WTC11 (cell line): ENCODE measurements at regions not wholly inside any gene's neighbourhood (a gene's known extent, or its start where the extent isn't known, plus 50 kb on each side); places are given as distances from the start of the nearest gene placed in this dataset.
"Not testable (repeated sequence)": the region's sequence is repeated elsewhere in the genome, so short reads cannot be mapped to it uniquely, and the experiment has no call there.

Source experiments
- ATAC-seq: fragments of 200-7000 bp; cut with Tn5 transposase; 2 replicates; pipeline ENCODE4 v1.10.0; 2021; ENCODE audit warnings: mild to moderate bottlenecking, moderate library complexity
- CTCF ChIA-PET: fragments of 300-600 bp; sonication (Branson Sonifier 250); formaldehyde crosslinking; loops from one replicate; lab custom pipeline; 2021; ENCODE audit warnings: antibody characterized with exemption; lab: Charles Lee
- POLR2A ChIA-PET: fragments of 350-600 bp; sonication (Branson Sonifier 250); formaldehyde crosslinking; loops from one replicate; lab custom pipeline; 2021; ENCODE audit warnings: antibody characterized with exemption; lab: Charles Lee
- DNase-seq: peaks from one replicate; pipeline ENCODE4 v3.0.0; 2021; ENCODE audit warnings: low spot score
- H3K27ac Mint-ChIP-seq: 2 replicates; pipeline ENCODE4 v1.8.0; 2021; ENCODE audit warnings: mixed read lengths
- H3K27me3 Mint-ChIP-seq: 2 replicates; pipeline ENCODE4 v1.8.0; 2021; ENCODE audit warnings: low read depth, mild to moderate bottlenecking, moderate library complexity, mixed read lengths
- H3K36me3 Mint-ChIP-seq: 2 replicates; pipeline ENCODE4 v1.8.0; 2021; ENCODE audit warnings: mixed read lengths
- H3K4me1 Mint-ChIP-seq: 2 replicates; pipeline ENCODE4 v1.8.0; 2022; ENCODE audit warnings: mixed read lengths
- H3K4me3 Mint-ChIP-seq: 2 replicates; pipeline ENCODE4 v1.8.0; 2021; ENCODE audit warnings: mild to moderate bottlenecking, moderate library complexity, mixed read lengths
- H3K9me3 Mint-ChIP-seq: 2 replicates; pipeline ENCODE4 v1.8.0; 2021; ENCODE audit warnings: mixed read lengths
- AFF4 ChIP-seq: sonication (generic); formaldehyde crosslinking; IDR thresholded peaks from 2 replicates; pipeline ENCODE4 v1.8.1; 2023; ENCODE audit warnings: mild to moderate bottlenecking, missing genetic modification reagents, borderline replicate concordance
- ELF4 ChIP-seq: sonication (generic); formaldehyde crosslinking; IDR thresholded peaks from 2 replicates; pipeline ENCODE4 v1.8.1; 2022; ENCODE audit warnings: low read depth, mild to moderate bottlenecking, moderate library complexity, missing genetic modification reagents
- EMX1 ChIP-seq: fragments of 250-450 bp; sonication (Bioruptor Pico); IDR thresholded peaks from 2 replicates; pipeline ENCODE4 v1.8.0; 2021; ENCODE audit warnings: mild to moderate bottlenecking
- ETV6 ChIP-seq: sonication (generic); formaldehyde crosslinking; IDR thresholded peaks from 2 replicates; pipeline ENCODE4 v1.8.1; 2022; ENCODE audit warnings: mild to moderate bottlenecking, missing genetic modification reagents
- FOXJ3 ChIP-seq: sonication (generic); formaldehyde crosslinking; IDR thresholded peaks from 2 replicates; pipeline ENCODE4 v1.9.0; 2021; ENCODE audit warnings: missing genetic modification reagents, mild to moderate bottlenecking, borderline replicate concordance
- GABPB1 ChIP-seq: sonication (generic); formaldehyde crosslinking; IDR thresholded peaks from 2 replicates; pipeline ENCODE4 v1.8.1; 2023; ENCODE audit warnings: mild to moderate bottlenecking, missing genetic modification reagents
- JUN ChIP-seq: sonication (generic); formaldehyde crosslinking; IDR thresholded peaks from 2 replicates; pipeline ENCODE4 v1.8.0; 2023; ENCODE audit warnings: mild to moderate bottlenecking, missing genetic modification reagents
- MXD4 ChIP-seq: fragments of 250-450 bp; sonication (Bioruptor Pico); IDR thresholded peaks from 2 replicates; pipeline ENCODE4 v1.8.0; 2021; ENCODE audit warnings: mild to moderate bottlenecking, moderate library complexity, borderline replicate concordance
- NFE2L1 ChIP-seq: sonication (generic); formaldehyde crosslinking; IDR thresholded peaks from 2 replicates; pipeline ENCODE4 v1.8.1; 2023; ENCODE audit warnings: missing genetic modification reagents
- ZMAT4 ChIP-seq: fragments of 250-450 bp; sonication (Bioruptor Pico); IDR thresholded peaks from 2 replicates; pipeline ENCODE4 v1.9.0; 2021; ENCODE audit warnings: mild to moderate bottlenecking
- ZNF396 ChIP-seq: fragments of 250-450 bp; sonication (Bioruptor Pico); IDR thresholded peaks from 2 replicates; pipeline ENCODE4 v1.8.0; 2021; ENCODE audit warnings: mild to moderate bottlenecking, moderate library complexity, borderline replicate concordance
- TF ChIP-seq, protein P1 (sequence below): sonication (generic); formaldehyde crosslinking; IDR thresholded peaks from 2 replicates; pipeline ENCODE4 v1.8.0; 2022; ENCODE audit warnings: mild to moderate bottlenecking, missing genetic modification reagents
- TF ChIP-seq, protein P2 (sequence below): sonication (generic); formaldehyde crosslinking; IDR thresholded peaks from 2 replicates; pipeline ENCODE4 v1.8.1; 2023; ENCODE audit warnings: mild to moderate bottlenecking, missing genetic modification reagents, moderate library complexity

GRCh38 chr1:199914546-199914945 is 113.0 kb upstream of the NR5A2 start:
- no peaks in the 10 kb centered on the region for H3K27me3 Mint-ChIP-seq
- H3K4me3 Mint-ChIP-seq: no peak overlapping the region
- no peaks in the 10 kb centered on the region for H3K36me3 Mint-ChIP-seq
- no peak for ATAC-seq
- DNase-seq: no peak
- TF ChIP-seq MXD4 (CRISPR knock-in tag): no peak
- ChIA-PET POLR2A (no interaction called here), CTCF (interaction anchor here (1.0 kb wide), 1 partner anchor 230 kb away, joined by 3 read pairs; no protein-coding TSS in a partner anchor)
- no peak overlapping the region for H3K27ac Mint-ChIP-seq
- no peaks in the 10 kb centered on the region for H3K9me3 Mint-ChIP-seq
- H3K4me1 Mint-ChIP-seq: peaks cover 11% of the 10 kb centered on the region

DNA sequence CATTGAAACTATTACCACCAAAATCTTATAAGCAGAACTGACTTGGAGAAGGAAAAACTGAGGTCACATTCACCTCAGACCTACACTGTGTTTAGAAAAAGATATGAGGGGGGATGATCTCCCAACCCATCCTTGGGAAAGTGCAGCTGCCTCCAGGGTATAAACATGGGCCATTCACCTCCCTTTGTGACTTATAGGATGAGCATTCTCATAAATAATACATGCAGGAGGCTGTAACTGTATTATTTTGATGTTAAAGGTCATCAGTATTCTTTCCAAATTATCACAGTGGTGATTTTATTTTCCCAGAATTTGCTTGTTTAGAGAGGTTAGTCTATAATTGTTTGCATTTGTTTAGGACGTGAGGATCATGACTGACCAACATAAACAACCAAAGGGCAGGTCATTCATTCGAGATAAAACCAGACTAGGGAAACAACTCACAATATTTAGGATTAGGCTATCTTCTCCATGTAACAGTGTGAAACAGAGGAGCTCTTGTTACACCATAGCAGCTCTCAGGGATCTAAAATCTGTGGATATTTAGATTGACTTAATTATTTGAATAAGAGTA is 109.2 kb upstream of the NR5A2 start:
- ATAC-seq: no peak
- H3K4me3 Mint-ChIP-seq: no peak overlapping the region
- POLR2A ChIA-PET: no interaction called here

DNA sequence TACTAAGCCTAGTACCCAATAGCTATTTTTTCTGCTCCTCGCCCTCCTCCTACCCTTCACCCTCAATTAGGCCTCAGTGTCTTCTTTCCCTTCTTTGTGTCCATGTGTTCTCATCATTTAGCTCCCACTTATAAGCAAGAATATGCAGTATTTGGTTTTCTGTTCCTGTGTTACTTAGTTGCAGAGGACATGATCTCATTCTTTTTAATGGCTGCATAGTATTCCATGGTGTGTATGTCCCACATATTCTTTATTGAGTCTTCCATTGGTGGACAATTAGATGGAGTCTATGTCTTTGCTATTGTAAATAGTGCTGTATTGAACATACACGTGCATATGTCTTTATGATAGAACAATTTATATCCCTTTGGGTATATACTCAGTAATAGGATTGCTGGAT is 106.9 kb upstream of the NR5A2 start:
- ATAC-seq: no peak
- no peaks in the 10 kb centered on the region for H3K27me3 Mint-ChIP-seq
- H3K36me3 Mint-ChIP-seq: no peaks in the 10 kb centered on the region
- H3K9me3 Mint-ChIP-seq: peaks cover 21% of the 10 kb centered on the region
- CTCF ChIA-PET: no interaction called here
- POLR2A ChIA-PET: no interaction called here
- H3K27ac Mint-ChIP-seq: no peak overlapping the region
- no peak for DNase-seq
- H3K4me1 Mint-ChIP-seq: no peaks in the 10 kb centered on the region
- TF ChIP-seq, protein P1, sequence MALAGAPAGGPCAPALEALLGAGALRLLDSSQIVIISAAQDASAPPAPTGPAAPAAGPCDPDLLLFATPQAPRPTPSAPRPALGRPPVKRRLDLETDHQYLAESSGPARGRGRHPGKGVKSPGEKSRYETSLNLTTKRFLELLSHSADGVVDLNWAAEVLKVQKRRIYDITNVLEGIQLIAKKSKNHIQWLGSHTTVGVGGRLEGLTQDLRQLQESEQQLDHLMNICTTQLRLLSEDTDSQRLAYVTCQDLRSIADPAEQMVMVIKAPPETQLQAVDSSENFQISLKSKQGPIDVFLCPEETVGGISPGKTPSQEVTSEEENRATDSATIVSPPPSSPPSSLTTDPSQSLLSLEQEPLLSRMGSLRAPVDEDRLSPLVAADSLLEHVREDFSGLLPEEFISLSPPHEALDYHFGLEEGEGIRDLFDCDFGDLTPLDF: no peak
- no peak for TF ChIP-seq ELF4 (CRISPR knock-in tag)
- TF ChIP-seq ZNF396 (CRISPR knock-in tag): no peak
- no peak for TF ChIP-seq NFE2L1 (CRISPR knock-in tag)
- no peak for TF ChIP-seq GABPB1
- no peak for TF ChIP-seq AFF4 (CRISPR knock-in tag)
- TF ChIP-seq ZMAT4 (CRISPR knock-in tag): no peak
- no peak for TF ChIP-seq EMX1 (CRISPR knock-in tag)
- no peak overlapping the region for H3K4me3 Mint-ChIP-seq

More for the DNA sequence above, 109.2 kb upstream of the NR5A2 start:
- Mint-ChIP-seq H3K27ac (no peak overlapping the region), H3K36me3 (no peaks in the 10 kb centered on the region), H3K4me1 (peaks cover 4% of the 10 kb centered on the region), H3K27me3 (no peaks in the 10 kb centered on the region), H3K9me3 (peaks cover 21% of the 10 kb centered on the region)
- DNase-seq: no peak
- TF ChIP-seq, protein P2, sequence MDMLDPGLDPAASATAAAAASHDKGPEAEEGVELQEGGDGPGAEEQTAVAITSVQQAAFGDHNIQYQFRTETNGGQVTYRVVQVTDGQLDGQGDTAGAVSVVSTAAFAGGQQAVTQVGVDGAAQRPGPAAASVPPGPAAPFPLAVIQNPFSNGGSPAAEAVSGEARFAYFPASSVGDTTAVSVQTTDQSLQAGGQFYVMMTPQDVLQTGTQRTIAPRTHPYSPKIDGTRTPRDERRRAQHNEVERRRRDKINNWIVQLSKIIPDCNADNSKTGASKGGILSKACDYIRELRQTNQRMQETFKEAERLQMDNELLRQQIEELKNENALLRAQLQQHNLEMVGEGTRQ (CRISPR knock-in tag): no peak
- no peak for TF ChIP-seq JUN (CRISPR knock-in tag)
- TF ChIP-seq ETV6: no peak
- CTCF ChIA-PET: no interaction called here

DNA sequence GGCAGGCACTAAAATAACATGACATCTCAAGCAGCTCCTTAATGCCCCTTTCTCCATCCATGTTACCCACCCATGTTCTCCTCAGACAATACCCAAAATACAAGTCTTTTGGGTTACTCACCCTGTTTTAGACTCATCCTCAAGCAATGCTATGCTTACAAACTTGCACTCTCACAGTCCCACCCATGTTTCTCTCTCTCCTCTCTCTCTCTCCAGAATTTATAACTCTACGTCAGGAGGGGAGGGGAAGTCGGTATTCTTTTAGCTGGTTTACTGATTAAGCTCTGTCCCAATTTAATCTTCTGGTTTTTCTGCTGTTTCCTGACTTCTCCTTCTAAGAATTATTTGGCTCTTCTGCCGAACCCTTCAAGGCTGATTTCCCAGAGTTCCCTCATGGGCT is 98.0 kb upstream of the NR5A2 start:
- ATAC-seq: no peak
- ChIA-PET CTCF (no interaction called here), POLR2A (no interaction called here)
- 0 out of 2 replicates have a peak, but pooled peaks cover 6% of the 10 kb centered on the region for H3K4me1 Mint-ChIP-seq
- H3K27ac Mint-ChIP-seq: no peak overlapping the region
- H3K4me3 Mint-ChIP-seq: no peak overlapping the region
- H3K36me3 Mint-ChIP-seq: no peaks in the 10 kb centered on the region
- no peaks in the 10 kb centered on the region for H3K27me3 Mint-ChIP-seq
- TF ChIP-seq FOXJ3 (CRISPR knock-in tag): no peak
- no peak for DNase-seq
- no peaks in the 10 kb centered on the region for H3K9me3 Mint-ChIP-seq

- CTCF ChIA-PET, H3K4me3 Mint-ChIP-seq, H3K4me1 Mint-ChIP-seq, H3K9me3 Mint-ChIP-seq, H3K27ac Mint-ChIP-seq, H3K36me3 Mint-ChIP-seq, POLR2A ChIA-PET, ATAC-seq, H3K27me3 Mint-ChIP-seq, DNase-seq: not testable (repeated sequence)
These were observed 97.4 kb upstream of the NR5A2 start for GRCh38 chr1:199930067-199930466.
